NB4 (cell line): ENCODE measurements at regions not wholly inside any gene's neighbourhood (a gene's known extent, or its start where the extent isn't known, plus 50 kb on each side); places are given as distances from the start of the nearest gene placed in this dataset.
"Not testable (repeated sequence)": the region's sequence is repeated elsewhere in the genome, so short reads cannot be mapped to it uniquely, and the experiment has no call there.

Source experiments
- DNase-seq: peaks from one replicate; pipeline ENCODE4 v3.0.0; 2010; ENCODE audit warnings: low read depth
- H3K4me3 ChIP-seq: one replicate; pipeline ENCODE4 v1.5.1; 2011; ENCODE audit warnings: mild to moderate bottlenecking, low read depth, low read length, moderate library complexity
- MYC ChIP-seq: IDR thresholded peaks from 2 replicates; pipeline ENCODE4 v1.6.1; 2011; ENCODE audit warnings: low read depth, low read length
- POLR2A ChIP-seq: IDR thresholded peaks from 2 replicates; pipeline ENCODE4 v1.6.1; 2011; ENCODE audit warnings: mild to moderate bottlenecking; ENCODE audit not compliant: insufficient read length; ENCODE audit errors: extremely low read depth
- TF ChIP-seq, protein P1 (sequence below): IDR thresholded peaks from 2 replicates; pipeline ENCODE4 v1.6.1; 2011; ENCODE audit warnings: low read depth, low read length
- TF ChIP-seq, protein P2 (sequence below): IDR thresholded peaks from one replicate; pipeline ENCODE4 v1.5.1; 2012; ENCODE audit warnings: low read depth, low read length

DNA sequence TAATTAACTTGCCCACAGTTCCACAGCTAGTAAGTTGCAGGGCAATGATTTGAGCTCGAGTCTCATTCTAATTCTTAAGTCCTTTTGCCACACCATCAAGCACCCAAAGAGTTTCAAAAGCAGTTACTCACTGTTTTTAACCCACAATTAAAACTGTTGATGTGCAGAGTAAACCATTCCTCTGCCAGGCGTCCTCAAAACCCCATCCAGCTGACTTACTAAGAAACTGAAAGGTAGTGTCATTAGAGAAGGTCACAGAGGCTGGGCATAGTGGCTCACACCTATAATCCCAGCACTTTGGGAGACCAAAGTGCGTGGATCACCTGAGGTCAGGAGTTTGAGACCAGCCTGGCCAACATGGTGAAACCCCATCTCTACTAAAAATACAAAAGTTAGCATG, 121.7 kb downstream of the CHIC2 start:
- no peak for DNase-seq
- no peak overlapping the region for H3K4me3 ChIP-seq
- TF ChIP-seq, protein P1, sequence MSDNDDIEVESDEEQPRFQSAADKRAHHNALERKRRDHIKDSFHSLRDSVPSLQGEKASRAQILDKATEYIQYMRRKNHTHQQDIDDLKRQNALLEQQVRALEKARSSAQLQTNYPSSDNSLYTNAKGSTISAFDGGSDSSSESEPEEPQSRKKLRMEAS: no peak
- TF ChIP-seq POLR2A (no peak), MYC (no peak)
- TF ChIP-seq, protein P2, sequence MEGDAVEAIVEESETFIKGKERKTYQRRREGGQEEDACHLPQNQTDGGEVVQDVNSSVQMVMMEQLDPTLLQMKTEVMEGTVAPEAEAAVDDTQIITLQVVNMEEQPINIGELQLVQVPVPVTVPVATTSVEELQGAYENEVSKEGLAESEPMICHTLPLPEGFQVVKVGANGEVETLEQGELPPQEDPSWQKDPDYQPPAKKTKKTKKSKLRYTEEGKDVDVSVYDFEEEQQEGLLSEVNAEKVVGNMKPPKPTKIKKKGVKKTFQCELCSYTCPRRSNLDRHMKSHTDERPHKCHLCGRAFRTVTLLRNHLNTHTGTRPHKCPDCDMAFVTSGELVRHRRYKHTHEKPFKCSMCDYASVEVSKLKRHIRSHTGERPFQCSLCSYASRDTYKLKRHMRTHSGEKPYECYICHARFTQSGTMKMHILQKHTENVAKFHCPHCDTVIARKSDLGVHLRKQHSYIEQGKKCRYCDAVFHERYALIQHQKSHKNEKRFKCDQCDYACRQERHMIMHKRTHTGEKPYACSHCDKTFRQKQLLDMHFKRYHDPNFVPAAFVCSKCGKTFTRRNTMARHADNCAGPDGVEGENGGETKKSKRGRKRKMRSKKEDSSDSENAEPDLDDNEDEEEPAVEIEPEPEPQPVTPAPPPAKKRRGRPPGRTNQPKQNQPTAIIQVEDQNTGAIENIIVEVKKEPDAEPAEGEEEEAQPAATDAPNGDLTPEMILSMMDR: no peak

DNA sequence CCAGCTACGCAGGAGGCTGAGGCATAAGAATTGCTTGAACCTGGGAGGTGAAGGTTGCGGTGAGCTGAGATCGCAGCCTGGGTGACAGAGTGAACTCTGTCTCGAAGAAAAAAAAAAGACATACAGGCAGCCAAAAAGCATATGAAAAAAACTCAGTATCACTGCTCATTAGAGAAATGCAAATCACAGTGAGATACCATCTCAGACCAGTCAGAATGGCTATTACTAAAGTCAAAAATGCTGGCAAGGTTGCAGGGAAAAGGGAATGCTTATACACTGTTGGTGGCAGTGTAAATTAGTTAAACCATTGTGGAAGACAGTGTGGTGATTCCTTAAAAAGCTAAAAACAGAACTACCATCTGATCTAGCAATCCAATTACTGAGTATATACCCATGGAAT, 123.1 kb downstream of the CHIC2 start:
- TF ChIP-seq, protein P1: no peak
- TF ChIP-seq MYC: no peak
- TF ChIP-seq, protein P2: no peak
- no peak for TF ChIP-seq POLR2A
- no peak overlapping the region for H3K4me3 ChIP-seq
- DNase-seq: no peak

DNA sequence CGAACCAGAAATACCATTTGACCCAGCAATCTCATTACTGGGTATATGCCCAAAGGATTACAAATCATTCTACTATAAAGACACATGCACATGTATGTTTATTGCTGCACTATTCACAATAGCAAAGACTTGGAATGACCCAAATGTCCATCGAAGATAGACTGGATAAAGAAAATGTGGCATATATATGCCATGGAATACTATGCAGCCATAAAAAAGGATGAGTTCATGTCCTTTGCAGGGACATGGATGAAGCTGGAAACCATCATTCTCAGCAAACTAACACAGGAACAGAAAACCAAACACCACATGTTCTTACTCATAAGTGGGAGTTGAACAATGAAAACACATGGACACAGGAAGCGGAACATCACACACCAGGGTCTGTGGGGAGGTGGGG, 124.5 kb downstream of the CHIC2 start:
- DNase-seq, H3K4me3 ChIP-seq: not testable (repeated sequence)

DNA sequence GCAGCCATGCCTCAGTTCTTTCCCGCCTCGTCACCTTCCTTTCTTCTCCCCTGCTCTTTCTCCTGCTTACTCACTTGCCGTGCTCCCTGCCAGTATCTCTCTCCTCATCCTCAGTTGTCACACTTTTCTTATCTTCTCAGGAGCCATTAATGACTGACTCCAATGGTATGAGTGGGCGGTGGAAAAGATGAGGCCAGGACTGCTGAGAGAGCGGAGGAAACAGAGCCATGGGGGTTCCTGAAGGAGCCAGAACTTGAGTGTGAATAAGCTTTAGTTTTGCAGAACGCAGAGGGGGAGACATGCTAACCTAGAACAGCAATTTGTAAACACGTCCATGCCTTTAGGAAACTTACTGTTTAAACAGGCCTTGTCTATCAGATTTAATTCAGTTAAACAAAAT, 126.5 kb downstream of the CHIC2 start:
- DNase-seq: no peak
- no peak for TF ChIP-seq POLR2A
- TF ChIP-seq, protein P2: no peak
- no peak for TF ChIP-seq MYC
- TF ChIP-seq, protein P1: no peak
- no peak overlapping the region for H3K4me3 ChIP-seq

DNA sequence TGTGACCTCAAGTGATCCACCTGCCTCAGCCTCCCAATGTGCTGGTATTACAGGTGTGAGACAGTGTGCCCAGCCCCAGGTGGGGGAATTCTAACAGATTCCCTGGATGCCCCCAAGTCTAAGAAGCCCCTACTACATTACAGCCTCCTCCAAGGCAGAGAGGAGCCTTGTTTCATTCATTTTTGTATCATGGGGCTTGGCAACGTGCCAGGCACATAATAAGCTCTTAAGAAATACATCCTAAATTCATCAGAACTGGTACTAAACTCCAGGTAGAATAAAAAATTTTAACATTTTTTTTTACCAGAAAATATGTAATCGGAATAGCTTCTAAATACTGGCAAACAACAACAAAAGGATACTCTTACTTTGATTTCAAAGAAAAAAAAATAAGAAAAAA, 127.1 kb downstream of the CHIC2 start:
- TF ChIP-seq POLR2A: no peak
- TF ChIP-seq, protein P1: no peak
- TF ChIP-seq, protein P2: no peak
- no peak for TF ChIP-seq MYC
- no peak overlapping the region for H3K4me3 ChIP-seq
- DNase-seq: no peak

DNA sequence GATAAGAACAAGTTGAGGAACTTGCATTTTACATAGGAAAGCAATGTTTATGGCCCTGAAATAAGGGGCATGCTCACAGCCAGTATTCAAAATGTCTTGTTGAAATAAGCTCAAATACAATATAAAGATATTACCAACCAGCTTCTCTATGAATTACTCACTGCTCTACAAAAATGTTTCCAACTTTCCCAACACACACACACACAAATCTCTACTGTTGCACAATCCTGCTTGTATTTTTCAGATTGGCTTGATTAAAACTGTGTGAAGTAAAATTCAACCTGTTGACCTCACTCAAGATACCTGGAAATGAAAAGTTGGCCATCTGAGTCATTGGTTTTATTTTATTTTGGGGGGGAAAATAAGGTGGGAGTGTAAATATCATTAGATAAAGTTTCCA, 128.6 kb downstream of the CHIC2 start:
- H3K4me3 ChIP-seq: no peak overlapping the region
- DNase-seq: no peak

More for the DNA sequence above, 128.6 kb downstream of the CHIC2 start:
- TF ChIP-seq, protein P1: no peak
- TF ChIP-seq MYC (no peak), POLR2A (no peak)
- TF ChIP-seq, protein P2: no peak
